SH-SY5Y (cell line): ENCODE measurements at regions not wholly inside any gene's neighbourhood (a gene's known extent, or its start where the extent isn't known, plus 50 kb on each side); places are given as distances from the start of the nearest gene placed in this dataset.

Experiments
- GATA2 ChIP-seq: IDR thresholded peaks from 2 replicates; pipeline ENCODE4 v1.6.1; 2011; ENCODE audit warnings: mild to moderate bottlenecking, low read depth, low read length
- GATA3 ChIP-seq: IDR thresholded peaks from 2 replicates; pipeline ENCODE4 v1.6.1; 2011; ENCODE audit warnings: low read depth, mild to moderate bottlenecking, low read length, moderate library complexity

DNA sequence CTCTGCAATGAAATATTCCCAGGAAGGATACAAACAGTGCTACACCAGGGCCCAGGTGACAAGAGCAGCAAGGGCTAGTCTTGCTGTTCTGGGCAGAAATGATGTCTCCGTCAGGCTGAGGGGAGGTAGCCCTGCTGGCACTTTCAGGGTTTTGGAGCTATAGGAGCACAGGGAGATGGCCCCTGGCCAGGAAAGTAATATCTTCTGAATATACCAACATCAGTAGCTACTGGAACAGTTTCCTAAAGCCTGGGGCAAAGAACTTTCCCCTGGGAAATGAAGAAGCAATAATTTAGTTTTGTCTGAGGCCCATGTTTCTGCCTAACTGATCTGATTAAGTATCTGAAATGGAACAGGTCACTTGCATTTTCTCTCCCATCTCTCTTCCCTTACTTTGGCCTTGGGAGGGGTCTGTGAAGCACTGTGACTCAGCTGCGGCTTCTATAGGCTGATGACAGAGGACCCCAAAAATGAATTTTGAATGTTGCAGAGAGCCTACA is 489.1 kb upstream of the PODXL start:
- no peak for TF ChIP-seq GATA2
- TF ChIP-seq GATA3 = no peak

DNA sequence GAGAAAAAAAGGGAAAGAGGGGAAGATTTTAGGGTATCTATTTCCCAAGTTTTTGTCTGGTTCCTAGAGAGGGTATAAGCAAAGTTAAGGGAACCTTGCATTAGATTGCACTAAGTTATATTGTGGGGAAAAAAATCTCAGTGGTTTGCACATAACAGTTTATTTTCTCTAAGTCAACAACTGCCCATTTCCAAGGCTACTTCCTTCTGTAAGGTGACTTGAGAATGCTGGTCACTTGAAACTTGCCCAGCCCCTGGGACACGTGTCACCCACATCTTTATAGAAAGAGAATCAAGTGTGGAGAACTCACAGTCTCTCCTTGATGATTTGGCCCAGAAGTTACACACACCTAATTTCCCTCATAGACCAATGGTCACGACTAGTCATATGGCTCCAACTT is 488.6 kb upstream of the PODXL start:
- TF ChIP-seq GATA3 (no peak), GATA2 (no peak)

DNA sequence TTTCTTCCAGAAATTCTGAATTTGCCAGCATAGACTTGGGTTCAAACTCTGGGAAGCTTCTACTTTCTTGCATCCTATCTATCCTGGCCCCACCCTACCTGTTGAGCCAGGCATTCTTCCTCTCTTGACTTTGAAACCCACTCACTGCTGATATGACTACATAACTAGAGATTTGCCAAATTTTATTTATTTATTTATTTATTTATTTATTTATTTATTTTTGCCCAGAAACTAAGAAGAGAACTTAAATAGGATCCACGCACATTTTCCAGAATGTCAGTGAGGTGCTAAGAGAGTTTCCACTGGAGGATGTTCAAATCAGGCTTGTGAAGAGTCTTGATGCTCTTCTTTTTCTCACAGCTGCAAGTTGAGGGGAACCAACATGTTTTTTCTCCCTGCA is 487.8 kb upstream of the PODXL start:
- TF ChIP-seq GATA2 (no peak), GATA3 (no peak)

DNA sequence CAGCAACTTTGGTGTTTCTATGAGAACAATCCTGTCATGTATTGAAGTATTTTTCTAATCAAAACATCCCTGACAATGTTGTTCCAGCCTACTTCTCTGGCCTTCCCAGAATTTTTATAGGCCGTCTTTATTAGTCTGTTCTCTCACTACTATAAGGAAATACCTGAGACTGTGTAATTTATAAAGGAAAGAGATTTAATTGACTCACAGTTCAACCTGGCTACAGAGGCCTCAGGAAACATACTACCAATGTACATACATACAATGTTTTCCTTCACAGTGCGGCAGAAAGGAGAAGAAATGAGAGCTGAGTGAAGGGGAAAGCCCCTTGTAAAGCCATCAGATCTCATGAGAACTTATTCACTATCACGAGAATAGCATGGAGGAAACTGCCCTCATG is 484.7 kb upstream of the PODXL start:
- TF ChIP-seq GATA3 = no peak
- no peak for TF ChIP-seq GATA2

DNA sequence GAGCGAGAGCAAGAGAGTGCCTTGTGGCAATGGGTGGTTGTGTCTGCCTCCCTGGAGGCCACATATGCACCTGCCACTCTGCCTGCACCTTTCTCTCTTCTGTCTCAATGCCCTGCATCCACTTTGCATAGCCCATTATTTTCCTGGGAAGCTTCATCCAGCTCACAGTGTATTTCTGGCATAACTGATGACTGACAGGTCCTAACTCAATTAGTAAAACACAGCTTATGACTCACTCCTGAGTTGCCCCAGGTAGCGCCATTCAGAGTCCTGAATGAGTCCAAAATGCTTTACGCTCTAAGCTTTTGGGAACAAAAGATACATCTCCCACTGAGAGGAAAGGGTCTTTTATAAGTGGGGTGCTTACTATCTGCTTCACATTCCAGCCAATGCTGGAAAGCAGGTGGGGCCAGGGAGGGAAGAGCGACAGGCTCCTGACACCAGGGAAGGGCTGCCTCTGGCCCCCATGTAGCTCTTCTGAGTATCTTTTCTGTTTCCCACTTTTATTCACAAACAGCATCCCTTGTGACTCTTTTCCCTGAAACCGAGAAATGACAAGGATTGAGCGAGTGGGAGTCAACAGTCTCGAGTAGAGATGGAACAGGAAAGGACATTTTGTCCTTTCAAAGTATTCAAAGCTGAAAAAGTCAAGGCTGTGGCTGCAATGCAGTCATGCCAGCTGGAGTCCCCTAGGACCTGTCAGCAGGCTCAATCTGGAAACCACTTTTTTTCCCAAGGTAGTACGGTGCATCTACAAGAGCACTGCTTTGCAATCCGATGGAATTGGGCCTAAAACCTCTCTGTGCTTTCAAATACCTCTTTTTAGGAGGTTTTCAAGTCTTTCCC is 479.3 kb upstream of the PODXL start:
- no peak for TF ChIP-seq GATA2
- TF ChIP-seq GATA3 = no peak

DNA sequence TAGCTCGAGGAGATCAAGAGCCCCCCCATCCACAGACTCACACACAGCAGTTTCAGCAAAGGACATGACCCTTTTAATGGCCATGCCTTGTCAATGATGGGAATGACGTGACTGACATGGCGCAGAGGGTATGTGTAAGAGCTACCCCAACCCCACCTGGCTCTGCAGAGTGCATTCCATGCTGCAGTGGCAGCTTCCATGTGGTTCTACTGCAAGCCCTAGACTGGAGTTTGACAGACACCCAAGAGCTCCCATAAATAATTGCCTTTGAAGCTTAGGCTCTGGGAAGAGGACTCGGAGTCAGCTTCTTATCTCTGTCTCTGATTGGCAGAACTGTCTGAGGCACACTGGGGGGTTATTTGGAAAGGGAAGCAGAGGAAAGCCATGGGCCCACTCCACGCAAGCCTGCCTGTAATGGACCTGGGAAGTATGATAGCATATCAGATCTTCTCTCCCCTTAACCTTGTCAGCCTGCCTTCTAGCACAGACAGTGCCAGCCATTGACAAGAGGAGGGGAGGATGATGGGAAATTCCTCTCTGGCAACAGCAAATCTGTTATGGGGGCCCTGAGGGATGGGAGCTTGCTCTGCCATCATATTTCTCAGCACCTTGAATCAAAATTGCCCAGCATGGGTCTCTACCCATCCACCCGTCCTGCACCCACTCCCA is 478.5 kb upstream of the PODXL start:
- TF ChIP-seq GATA3 = no peak
- peak; percentile 60; the same call in 1 of the 2 replicates for TF ChIP-seq GATA2

DNA sequence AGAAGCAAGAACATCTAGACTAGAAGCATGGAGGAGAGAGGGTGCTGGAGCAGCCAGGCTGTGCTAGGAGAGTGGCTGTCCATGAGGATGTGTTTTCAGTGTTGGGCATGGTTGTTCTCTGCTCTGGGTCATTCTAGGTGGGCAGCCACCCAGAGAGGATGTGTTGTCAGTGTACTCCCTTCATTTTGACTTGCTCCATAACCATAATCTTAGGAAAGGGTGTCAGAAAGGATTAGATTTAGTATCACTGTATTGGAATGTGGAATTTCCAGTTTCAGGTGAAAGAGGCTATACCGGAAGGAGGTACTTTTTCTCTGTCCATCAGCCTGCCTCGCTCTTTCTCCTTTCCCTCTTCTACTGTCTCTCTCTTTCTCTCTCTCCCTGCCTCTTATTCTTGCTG is 474.5 kb upstream of the PODXL start:
- TF ChIP-seq GATA2 = no peak
- no peak for TF ChIP-seq GATA3

DNA sequence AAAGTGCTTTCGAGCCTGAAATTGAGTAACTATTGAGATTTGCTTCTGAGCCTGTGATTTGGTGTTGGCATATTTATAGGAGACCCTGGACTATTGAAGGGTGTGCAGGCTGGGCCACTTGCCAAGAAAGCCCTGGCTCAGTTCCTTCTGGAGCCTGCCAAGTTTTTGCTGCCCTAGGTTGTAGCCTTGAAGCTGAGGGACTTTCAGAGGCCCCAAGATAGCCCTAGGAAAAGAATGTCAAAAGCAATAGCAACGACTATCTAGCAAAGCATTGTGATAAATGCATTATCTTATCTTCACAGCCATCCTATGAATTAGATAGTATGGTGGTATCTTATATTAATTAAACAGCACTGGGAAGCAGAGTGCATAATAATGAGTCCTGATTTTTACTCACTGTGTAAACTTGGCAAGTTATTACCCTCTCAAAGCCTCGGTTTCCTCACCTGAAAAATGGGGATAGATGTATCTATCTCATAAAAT is 473.7 kb upstream of the PODXL start:
- TF ChIP-seq GATA2 (peak; percentile 52; the same call in 1 of the 2 replicates), GATA3 (peak; percentile 39; the same call in 1 of the 2 replicates)

DNA sequence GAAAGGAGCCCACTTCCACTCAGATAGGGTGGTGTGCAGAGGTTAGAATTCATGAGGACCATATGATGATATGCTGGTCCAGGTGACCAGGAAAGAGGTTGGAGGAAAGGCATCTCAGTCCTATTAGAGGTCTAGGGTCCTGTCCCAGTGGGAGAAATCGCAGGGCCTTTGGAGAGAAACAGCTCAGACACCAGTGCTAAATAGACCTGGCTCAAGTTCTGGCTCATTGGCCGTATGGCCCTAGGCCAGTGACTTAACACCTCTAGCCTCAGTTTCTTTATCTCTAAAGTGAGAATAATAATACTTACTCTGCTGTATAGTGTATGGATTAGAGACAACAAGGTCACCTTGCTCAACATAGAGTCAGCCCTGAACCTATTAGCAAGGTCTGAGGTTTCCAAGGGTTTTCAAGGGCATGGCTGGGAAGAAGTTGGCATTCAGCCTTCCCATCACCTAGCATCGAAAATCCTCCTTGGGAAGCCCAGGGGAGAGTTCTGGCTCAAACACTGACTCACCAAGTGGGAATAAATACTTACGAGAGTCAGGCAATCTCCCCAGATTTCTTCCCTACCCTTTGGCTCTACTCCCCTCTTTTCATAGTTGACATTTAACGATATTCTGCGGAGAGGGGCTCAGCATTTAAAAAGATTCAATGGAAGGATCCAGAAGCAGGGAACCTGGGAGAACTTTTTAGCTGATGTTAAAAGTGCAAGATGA is 473.1 kb upstream of the PODXL start:
- no peak for TF ChIP-seq GATA2
- no peak for TF ChIP-seq GATA3

DNA sequence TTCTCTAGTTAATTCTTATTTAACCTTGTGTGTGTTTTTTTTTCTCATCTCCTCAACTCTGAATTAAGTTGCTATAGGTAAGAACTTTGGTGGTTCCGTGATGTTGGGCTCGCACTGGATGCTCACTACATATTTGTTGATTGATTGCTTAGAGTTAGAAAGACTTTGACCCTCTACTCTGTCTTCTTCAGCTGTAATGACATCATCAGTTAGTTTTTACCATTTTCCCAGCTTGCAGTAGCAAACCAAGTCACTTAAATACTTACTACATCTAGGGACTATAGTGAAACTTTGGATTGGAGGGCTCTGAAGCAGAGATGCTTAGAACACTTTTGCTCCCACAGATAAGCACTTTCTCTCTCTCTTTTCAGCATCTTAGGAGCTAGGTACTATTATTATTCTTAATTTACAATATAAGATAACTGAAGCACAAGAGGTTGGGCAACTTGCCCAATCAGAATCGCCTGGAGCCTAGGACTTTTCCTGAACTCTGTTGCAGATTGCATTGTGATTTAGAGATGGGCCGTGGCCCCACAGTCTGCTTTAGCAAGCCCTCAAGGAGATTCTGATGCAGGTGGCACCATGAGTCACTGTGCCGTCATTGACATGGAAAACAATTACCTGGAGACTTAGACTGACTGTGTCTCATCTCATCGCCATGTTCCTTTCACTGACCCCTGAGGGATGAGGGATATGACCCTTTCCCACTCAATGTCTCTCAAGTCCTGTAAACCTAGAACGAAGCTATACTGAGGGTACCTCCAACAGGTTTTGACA is 471.9 kb upstream of the PODXL start:
- no peak for TF ChIP-seq GATA2
- no peak for TF ChIP-seq GATA3

DNA sequence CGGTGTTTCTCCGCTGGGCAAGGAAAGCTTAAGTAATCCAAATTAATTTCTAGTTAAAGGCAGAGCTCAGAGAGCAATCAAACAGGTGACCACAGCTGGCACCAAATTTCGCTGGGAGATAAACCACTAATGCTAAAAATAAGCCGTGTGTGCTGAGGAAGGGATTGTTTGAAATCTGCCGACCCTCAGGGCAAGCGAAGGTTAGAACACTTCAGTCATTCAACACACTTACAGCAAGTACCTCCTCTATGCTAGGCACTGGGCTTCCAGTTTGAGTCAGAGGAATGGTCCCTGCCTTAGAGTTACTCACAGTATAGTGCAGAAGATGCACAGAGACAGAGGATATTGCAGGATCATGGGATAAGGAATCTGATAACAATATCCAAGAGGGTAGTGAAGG is 467.9 kb upstream of the PODXL start:
- TF ChIP-seq GATA3 (no peak), GATA2 (no peak)

DNA sequence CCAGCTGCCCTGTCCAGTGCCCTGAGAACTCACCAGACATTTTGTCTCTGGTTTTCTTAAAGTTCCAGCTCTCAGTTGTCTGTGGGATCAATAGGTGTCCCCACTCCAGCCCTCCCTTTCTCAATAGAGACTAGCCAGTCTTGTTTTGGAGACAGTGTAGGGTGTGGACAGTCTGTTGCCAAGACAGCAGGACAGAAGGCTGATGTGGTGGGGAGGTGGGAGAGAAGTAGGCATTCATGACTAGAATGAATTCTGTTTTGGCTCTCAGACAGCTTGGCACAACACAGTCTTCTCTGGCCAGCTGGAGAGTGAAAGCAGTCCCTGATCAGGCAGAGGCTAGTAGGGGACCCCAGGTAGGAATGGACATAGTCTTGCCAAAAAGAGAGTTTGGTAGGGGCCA is 467.0 kb upstream of the PODXL start:
- TF ChIP-seq GATA2 = no peak
- TF ChIP-seq GATA3 = no peak

DNA sequence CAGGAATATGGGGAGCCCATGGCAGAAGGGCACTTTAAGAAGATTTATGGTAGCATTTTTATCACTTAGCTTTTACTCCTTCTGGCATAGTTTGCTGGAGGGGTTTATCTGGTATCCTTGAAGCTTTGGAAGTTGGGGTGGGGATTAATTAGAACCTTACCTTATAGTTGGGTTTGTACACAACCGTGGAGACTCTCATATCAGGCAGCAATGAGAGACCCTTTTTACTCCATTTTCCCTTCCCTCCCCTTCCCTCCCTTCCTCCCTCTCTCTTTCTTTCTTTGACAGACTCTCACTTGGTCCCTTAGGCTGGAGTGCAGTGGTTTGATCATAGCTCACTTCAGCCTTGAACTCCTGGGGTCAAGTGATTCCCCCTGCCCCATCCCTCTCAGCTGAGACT is 465.8 kb upstream of the PODXL start:
- TF ChIP-seq GATA3 = no peak
- TF ChIP-seq GATA2 = no peak

DNA sequence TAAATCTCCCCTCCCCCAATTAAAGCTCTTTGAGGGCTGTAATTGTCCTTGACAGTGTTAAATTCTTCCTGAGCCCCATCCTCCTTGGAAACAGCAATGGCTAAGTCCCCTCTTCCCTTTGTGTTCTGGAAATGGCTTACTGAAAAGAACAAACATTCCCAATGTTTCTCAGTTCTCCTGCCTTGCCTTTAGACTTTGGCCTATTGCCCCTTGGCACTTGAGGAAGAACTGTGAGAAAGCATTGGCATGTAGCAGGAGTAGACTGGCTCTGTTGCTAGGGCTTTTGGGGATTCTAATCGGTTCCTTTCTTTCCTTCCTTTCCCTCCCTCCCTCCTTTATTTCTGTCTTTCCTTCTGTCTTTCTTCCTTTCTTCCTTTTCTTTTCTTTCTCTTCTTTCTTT is 463.3 kb upstream of the PODXL start:
- TF ChIP-seq GATA3 (no peak), GATA2 (no peak)
